CD4-positive, alpha-beta T cell treated with Interleukin-21 for 1 hour (primary cell): ENCODE measurements at regions not wholly inside any gene's neighbourhood (a gene's known extent, or its start where the extent isn't known, plus 50 kb on each side); places are given as distances from the start of the nearest gene placed in this dataset.

Experiments used
- DNase-seq: peaks from one replicate; pipeline ENCODE4 v3.0.0-alpha.2; 2020

DNA sequence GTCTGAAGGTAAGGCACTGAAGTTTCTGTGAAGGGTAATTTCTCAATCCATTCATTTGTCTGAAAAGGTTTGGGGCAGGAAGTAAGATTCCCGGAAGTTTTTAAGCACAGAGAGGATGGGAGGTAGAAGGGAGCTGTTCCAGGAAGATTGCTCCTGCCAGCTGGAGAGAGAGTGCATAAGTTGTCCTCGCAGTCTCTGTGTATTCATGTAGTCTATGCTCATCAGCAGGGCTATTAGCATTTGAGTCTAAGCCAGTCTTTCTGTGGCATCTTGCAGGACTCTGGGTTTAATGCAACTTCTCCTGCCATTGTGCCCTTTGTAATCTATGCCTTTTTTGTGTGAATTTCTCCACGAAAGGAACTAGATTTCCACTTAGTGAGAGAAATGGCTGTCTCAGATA is 140.8 kb upstream of the FGGY start:
- no peak for DNase-seq

DNA sequence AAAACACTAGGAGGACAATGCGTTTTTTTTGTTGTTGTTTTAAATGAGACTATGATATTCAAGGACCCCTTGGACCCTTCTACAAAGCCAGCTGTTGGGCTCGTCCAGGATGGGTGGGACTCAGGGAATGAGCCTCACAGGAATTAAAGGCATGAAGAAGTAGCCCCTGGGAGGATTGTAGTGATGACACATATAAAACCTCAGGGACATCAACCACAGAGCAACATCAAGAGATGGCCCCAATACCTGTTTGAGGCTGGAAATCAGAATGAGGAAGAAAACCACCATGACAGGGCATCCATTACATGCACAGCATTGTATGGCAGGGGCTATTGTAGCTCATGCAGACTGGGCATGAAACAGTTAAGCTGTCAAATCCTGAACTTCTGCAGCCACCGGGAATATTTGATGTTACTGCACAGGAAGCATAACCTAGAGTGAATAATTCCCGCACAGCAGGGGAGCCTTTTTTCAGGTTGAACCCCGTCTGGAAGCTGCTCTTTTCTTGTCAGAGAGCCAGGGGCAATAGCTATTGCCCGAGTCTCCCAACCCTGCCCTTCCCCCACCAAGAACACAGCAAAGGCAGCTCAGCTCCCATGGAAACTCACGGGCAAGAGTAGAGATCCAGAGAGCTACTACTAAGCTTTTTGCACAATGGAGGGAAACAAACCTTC is 140.2 kb upstream of the FGGY start:
- DNase-seq, result no peak

DNA sequence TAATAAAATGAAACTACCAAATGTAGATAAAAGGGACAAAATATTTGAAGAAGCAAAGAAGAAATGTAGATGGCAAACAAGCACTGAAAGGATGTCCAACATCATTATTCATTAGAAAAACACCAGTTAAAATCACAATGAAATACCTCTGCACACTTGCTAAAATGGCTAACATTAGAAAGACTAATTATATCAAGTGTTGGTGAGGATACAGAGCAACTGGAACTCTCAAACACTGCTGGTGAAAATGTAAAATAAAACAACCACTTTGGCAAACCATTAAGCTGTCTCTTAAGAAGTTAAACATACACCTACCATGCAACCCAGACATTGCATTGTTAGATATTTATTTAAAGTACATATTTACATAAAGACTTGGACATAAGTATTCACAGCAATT is 138.6 kb upstream of the FGGY start:
- DNase-seq, result no peak

DNA sequence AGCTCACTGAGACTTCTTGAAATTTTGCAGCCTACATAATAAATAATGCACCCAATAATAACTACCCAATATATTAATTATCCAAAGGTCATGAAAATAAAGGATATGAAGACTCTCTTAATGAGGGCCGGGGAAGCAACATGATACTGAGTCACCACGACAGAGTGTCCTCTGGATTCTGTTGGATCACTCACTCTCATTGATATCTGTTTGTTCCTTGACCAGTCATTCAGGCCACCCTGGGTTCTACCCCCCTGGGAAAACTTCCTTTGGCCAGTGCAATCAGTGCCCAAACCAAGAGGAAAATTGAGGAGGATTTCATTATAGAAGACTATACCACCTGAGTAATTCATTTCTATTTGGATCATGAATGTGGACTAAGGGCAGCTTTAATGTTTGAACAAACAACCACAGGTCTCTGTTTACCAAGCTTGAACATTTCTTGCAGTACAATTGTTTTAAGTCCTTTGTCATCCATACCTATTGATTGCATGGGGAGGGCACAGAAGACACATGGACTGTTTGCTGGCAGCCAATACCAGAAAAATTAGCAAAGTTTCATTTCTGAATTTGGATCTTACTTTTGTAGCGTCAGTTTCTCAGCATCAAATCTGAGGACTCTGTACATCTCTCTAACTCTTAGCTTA is 137.2 kb upstream of the FGGY start:
- DNase-seq, result no peak

DNA sequence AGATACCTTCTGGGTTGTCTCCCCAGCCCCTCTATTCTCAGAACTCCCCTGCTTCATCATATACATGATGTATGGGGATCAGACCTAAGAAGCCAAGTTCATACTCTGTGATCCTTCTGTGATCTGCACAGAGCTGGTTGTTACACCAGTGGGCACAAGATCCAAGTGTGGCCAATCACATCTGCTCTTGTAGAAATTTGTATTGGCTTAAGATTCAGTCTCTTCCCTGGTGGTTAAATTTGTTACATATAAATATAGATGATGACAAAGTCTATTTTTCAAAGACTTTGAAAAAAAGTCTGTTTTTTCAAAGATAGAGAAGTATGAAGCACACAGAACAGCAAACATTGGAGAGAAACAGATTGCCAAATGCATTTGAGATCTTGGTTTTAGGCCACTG is 135.8 kb upstream of the FGGY start:
- DNase-seq, result no peak

DNA sequence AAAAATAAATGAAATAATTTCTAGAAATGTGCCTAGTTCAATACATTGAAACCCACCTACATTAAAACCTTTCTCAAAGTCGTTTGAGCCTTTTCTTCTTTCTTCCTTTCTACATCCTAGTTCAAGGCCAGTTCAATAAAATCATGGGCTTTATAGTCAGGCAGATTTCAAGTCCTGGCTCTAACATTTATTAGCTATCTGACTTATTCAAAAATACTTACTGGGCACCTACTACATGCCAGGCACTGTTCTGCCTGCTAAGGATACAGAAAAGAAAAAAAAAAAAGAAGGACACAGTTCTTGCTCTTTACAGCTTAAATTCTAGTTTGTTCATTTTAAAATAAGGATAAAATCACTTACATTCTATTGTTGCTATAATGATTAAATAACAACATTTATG is 134.2 kb upstream of the FGGY start:
- no peak for DNase-seq

DNA sequence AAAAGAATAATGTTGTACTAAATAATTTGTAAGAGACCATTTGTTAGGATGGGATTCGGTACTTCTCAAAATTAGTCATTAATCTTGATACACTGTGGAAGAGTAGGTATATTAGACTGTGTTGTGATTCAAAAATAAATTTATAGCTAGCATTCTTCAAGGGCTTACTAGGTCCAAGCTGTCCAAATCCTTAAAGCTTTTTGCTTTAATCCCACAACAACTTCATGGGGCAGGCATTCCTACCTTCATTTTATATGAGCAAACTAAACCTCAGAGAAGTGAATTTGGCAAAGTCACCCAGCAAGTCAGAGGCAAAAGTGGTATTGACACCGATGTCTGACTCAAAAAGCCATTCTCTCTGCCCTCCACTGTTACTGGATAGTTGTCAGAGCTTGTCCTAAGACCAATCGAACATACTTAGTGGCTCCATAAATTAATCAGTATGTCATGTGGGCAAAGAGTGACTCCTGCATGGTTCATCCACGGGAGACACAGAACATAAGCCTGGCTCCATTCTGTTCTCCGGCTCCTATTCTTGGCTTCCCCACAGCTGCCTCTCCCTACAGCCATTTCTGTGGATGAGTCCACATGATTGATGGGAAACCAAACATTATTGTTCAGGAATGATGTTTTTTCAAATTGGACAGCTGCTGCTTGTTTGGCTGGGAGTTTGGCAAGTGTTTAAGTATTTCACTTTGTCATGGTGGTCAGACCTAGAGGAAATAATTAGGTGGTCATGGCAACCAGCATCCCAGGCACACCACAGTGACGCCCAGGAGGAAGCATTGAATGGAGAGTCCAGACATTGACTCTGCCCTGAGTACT is 133.4 kb upstream of the FGGY start:
- no peak for DNase-seq

DNA sequence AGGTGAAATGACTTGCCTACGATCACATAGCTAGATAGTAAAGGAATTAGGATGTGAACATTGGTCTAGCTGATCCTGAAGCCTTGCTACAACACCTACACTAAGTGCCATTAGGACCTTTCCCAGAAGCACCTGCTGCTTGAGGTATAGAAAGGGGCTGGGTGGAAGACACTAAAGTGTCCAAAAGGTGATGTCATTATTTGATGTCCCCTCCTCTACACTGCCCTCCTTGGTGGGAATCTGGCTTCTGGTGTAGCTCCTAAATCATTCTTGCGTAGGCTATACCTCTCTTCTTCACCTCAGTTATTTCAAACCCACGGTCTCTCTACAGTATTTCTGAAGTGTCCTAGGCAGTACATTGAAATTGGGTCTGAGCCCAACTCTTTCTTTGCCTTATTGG is 132.5 kb upstream of the FGGY start:
- no peak for DNase-seq

DNA sequence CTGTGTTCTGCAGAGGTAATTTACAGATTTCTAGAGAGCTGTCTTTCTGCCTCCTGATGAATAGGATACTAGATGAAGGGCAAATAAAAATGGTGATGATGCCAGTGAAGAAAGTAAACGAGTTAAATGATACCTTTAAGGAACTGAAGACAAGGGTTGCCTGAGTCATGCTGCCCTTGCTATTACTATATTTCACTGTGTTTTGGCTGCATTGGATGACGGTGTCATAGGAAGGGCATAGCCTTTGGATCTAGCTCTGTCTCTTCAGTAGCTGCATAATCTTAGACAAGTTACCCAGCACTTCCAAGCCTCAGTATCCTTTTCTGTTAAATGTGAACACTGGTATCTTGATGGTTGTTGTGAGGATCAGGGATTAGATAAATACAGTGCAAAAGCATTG is 131.5 kb upstream of the FGGY start:
- DNase-seq, result no peak

DNA sequence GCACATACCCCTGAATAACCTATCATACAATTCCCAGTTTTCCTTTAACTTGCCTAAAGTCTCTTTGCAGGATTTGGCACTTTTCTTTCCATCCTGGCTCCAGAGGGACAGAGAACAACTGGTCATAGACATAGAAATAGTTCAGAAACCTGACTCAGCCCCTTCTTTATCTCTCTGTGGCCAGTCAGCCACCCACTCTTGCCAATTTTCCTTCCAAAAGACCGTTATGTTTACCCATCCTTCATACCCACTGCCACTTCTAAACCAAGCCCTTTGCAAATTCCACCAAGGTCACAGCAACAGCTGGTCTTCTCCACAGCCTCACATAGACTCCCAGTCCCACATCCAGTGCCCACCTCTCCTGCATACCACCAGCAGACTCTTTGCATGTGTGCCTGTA is 127.2 kb upstream of the FGGY start:
- no peak for DNase-seq

DNA sequence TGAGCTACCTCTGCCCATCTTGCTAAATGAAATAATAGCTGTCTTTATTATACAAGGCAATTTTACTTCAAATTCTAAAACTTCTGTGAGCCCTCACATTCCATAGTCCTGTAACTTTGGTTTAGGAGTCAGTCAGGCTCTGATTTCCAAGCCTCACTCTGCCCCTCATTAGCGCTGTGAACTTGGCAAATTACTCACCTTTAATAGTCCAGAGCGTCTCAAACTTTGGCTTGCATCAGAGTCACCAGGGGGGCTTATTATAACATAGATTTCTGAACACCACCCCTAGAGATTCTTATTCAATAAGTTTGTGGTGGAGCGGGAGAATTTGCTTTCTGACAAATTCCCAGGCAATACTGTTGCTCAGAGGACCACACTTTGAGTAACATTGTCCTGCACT is 126.2 kb upstream of the FGGY start:
- no peak for DNase-seq

DNA sequence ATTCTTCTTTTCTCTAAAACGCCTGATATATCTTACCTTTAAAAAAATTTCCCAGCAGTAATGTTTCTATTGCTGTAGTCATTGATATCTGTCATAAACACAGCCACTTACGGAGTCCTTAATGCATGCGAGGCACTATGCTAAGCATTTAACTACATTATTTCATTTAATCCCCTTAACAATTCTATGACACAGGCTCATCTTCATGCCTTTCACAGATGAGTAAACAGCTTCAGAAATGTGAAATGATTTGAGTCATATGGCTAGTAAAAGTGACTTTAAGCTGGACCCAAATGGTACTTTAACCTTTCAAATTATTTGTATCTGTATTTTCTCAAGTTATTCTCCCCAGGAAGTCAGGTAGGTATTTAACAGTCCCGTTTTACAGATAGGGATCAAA is 125.1 kb upstream of the FGGY start:
- no peak for DNase-seq

DNA sequence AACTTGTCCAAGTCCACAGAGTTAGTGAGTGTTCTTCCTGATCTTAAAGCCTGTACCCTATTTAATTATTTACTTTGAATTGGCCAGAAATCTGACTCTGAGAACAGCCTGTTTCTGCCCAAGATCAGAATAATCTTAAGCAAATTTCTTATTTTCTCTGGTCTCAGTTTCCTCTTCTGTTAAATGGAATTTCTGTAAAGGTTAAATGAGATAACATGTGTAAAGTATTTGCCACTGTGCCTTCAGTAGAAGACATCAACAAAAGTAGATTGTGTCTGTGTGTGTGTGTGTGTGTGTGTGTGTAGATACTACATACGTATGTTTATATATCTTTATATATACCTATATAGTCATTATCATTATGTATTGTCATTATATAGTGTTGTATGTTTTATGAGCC is 124.2 kb upstream of the FGGY start:
- no peak for DNase-seq

DNA sequence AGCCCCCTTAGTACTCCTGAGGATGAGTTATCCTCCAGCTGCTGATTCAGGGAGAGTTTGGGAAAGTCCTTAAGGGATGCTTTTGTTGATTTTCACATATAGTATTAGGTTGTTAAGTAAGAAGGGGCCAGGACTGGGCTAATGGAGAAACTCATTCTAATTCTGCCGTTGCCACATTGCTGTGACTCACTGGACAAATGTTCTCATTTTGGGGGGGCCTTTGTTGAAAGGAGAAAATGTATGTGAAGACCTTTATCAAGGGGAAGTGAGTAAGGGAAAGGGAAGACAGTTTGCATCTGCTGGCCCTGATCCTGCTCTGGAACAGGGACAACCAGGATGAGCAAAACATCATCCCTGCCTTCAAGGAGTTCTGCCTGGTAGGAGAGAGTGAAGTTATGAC is 123.2 kb upstream of the FGGY start:
- DNase-seq, result no peak

DNA sequence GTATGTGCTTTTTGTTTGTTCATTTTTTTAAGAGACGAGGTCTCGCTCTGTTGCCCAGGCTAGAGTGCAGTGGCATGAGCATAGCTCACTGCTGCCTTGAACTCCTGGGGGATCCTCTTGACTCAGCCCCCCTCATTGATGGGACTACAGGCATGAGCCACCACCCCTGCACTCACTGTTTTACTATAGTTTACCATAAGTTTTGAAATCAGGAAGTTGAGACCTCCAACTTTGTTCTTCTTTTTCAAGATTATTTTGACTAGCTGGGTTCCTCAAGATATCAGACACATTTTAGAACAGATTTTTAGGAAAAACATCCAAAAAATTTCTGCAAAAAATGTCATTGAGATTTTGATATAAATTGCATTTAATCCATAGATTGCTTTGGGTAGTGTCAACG is 120.4 kb upstream of the FGGY start:
- DNase-seq, result no peak

DNA sequence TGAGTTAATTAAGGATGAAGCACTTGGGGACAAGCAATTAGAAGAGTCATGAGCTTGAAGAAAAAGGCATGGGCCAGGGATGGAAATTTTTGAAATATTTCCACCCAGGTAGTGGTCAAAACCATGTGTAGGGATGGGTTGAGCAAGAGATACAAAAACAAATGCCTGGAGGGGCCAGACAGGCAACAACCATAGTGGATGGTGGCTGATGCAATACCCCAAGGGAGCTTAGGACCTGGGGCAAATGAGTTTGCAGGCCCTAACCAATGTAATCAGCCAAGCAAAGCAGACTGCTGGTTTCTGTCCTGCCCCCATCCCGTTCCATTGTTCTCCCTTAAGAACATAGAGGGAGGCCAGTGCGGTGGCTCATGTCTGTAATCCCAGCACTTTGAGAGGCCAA is 119.1 kb upstream of the FGGY start:
- DNase-seq, result no peak

DNA sequence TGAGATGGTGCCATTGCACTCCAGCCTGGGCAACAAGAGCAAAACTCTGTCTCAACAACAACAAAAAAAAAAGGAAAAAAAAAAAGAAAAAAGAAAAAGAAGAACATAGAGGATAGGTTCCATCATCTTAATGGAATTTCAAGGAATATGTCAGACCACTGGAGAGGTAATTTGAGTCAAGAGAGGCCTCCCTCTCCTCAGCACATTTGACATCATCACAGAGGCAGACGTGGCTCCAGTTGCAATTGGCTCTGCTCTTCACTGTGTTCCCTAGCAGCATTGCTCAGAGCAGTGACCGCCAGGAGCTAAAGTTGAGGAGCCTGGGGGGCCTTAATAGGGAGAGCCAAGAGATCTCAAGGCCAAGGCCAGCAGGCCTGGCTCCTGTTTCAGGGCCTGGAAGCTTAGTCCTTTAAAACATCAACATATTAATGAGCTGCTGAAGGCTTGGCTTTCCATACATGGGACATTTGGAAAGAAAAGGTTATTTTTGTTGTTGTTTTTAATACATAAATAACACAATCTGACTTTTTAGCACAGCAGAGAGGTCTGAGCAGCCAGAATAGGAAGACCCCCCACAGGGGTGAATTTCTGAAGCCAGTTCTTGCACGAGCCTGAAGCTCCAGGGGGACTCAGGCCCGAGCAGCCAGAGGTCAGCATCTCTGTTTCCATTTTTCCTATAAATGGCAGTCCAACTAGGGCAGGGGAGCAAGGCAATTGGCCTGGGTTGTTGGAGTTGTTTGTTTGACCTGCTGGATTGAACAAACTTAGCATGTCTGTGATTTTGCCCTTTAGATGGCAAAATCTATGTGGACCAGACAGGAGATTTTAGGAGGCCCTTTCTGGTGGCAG is 118.3 kb upstream of the FGGY start:
- DNase-seq, result no peak

DNA sequence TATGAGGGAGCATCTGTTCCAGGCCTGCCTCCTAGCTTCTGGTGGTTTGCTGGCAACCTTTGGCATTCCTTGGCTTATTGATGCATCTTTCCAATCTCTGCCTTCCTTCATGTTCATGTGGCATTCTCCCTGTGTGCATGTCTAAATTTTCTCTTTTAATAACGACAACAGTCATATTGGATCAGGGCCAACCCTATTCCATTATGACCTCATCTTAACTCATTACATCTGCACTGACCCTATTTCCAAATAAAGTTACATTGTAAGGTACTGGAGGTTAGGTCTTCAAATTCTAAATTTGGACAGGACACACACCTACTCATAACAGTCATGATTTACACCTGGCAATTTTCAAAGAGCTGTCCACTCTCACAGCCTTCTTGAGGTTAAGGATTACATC is 117.2 kb upstream of the FGGY start:
- no peak for DNase-seq

DNA sequence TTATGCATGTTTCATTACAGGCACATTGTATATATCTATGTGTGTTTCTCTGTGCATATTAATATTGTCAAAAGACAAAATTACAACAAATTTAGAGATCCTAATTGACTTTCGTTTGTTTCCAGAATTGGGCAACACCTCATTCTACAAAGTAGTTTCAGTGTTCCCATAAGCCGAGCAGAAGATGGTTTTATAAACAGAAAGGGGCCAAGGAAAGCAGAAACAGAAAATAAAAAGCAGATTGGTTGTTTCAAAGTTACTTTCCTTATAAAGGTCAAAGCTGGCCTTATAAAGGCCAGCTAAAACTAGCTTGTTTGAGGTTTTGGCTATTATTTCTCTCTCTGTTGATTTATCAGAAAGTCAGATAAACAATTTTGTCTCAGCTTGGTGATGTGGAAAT is 116.2 kb upstream of the FGGY start:
- no peak for DNase-seq

DNA sequence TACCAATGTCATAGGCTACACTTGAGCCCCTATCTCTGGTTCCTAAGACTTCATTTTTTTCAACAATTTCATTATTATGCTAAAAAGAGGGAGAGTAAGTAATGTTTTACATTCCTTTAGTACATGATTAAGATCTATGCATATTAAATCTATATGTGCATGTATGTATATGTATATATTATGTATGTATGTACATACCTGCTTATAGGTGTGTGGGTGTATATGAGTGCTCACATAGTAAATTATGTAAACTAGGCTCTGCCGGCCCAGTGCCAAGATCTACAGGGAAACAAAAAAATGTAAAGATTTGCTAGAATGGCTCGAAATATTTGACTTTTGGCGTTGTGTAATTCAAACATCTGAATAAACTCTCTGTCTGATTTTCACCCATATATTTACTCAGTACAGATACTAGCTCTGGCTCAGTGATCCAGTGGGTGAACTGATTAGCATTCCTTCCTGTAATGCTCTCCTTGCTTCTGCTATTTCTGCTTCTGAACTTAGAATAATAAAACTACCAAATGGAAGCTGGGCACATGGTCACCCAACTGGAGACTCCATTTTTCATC is 113.1 kb upstream of the FGGY start:
- DNase-seq, result no peak

DNA sequence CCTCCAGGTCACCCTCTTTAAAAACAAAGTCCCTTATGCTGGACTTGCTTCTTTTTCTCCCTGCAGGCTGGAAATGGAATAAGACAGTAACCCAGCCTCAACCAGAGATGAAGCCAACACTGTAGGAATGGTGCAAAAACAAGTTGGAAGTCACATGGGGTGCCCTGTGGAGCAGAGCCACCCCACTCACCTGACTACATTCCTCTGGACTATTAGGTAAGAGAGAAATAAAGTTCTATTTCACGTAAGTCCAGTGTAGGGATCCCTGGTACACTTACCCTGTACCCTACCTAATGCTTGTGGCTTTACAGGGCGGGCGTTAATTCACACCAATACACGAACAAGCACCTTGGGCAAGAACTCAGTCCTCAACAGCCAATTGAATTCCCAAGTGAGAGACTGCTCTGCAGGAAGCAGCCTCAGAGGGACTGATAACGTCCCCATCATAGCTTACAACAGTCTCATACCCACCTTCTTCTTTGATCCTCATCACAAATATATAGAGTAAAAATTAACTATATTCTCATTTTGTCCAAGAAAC is 112.5 kb upstream of the FGGY start:
- no peak for DNase-seq

DNA sequence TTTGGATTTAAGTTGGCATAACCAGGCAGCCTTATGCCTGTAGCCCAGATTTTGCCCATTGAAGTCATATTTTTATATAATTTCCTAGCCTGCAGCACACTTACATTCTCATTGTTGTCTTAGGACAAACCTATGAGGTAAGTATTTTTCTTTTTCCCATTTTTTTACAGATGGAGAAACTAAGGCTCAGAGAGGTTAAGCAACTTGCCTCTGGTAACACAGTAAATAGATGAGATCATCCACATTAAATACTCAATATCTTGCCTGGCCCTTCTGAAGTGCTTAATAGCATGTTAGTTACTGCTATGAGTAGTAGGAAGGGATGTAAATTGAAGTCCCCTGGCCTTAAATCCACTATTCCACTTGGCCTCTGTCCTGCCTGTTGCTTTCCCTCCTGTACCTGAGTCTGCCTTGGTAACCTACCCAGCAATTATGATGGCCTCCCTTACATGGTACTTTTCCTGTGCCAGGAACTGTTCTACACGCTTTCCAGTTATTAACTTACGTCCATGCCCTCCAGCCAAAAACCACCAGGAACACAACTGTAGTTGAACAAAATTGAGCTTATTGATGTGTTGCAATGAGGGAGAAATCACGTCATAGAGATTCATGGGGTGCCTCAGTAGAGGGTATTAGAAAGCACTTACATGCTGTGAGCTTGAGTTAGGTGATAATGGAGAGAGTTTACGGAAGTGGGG is 111.6 kb upstream of the FGGY start:
- DNase-seq, result no peak
